ENCODE measurements at regions not wholly inside any gene's neighbourhood (a gene's known extent, or its start where the extent isn't known, plus 50 kb on each side); places are given as distances from the start of the nearest gene placed in this dataset.

DNA sequence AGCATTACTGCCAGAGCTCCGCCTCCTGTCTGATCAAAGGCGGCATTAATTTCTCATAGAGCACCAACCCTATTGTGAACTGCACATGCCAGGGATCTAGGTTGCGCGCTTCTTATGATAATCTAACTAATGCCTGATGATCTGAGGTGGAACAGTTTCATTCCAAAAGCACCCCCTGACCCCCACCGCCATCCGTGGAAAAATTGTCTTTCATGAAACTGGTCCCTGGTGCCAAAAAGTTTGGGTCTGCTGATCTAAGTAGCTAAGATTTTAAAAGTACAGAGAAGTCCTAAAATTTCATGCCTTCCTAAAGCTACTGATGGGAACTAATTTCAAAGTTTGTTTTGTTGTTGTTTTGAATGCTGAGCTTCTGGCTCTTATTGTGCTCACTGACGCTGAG, 281.6 kb downstream of the PRL start:
- TF ChIP-seq YY1 (IDR thresholded peaks at IDR 0.05; ENCODE audit: low read depth) (no peak), FOSL2 (IDR thresholded peaks at IDR 0.05; ENCODE audit: borderline replicate concordance, low read depth) (no peak), POLR2AphosphoS5 (IDR thresholded peaks at IDR 0.05; ENCODE audit: low read depth, low read length) (no peak), FOXM1 (IDR thresholded peaks at IDR 0.05; ENCODE audit: low read depth) (no peak), SIN3A (IDR thresholded peaks at IDR 0.05; ENCODE audit: borderline replicate concordance, low read depth, low read length) (no peak)
- TF ChIP-seq, protein P1, sequence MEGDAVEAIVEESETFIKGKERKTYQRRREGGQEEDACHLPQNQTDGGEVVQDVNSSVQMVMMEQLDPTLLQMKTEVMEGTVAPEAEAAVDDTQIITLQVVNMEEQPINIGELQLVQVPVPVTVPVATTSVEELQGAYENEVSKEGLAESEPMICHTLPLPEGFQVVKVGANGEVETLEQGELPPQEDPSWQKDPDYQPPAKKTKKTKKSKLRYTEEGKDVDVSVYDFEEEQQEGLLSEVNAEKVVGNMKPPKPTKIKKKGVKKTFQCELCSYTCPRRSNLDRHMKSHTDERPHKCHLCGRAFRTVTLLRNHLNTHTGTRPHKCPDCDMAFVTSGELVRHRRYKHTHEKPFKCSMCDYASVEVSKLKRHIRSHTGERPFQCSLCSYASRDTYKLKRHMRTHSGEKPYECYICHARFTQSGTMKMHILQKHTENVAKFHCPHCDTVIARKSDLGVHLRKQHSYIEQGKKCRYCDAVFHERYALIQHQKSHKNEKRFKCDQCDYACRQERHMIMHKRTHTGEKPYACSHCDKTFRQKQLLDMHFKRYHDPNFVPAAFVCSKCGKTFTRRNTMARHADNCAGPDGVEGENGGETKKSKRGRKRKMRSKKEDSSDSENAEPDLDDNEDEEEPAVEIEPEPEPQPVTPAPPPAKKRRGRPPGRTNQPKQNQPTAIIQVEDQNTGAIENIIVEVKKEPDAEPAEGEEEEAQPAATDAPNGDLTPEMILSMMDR (IDR thresholded peaks at IDR 0.05): no peak
- TF ChIP-seq, protein P2, sequence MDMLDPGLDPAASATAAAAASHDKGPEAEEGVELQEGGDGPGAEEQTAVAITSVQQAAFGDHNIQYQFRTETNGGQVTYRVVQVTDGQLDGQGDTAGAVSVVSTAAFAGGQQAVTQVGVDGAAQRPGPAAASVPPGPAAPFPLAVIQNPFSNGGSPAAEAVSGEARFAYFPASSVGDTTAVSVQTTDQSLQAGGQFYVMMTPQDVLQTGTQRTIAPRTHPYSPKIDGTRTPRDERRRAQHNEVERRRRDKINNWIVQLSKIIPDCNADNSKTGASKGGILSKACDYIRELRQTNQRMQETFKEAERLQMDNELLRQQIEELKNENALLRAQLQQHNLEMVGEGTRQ (IDR thresholded peaks at IDR 0.05; ENCODE audit: borderline replicate concordance, low read depth, low read length): no peak
